Stomach (tissue), 8 donors: ENCODE measurements at regions not wholly inside any gene's neighbourhood (a gene's known extent, or its start where the extent isn't known, plus 50 kb on each side); places are given as distances from the start of the nearest gene placed in this dataset.

Experiments used
- DNase-seq, 2 donors: peaks; one replicate each; pipeline versions ENCODE4 v3.0.0 to v3.0.0-alpha.2; 2013 to 2019
- H3K27ac ChIP-seq, 5 donors: fragments of 200-600 bp in 4 of 5; sonication (generic) in 4 of 5; one replicate each; pipeline ENCODE4 v1.5.1; 2013 to 2019; ENCODE audit warnings: mild to moderate bottlenecking in 1 of 5, moderate library complexity in 1 of 5
- H3K27me3 ChIP-seq, 3 donors: fragments of 200-600 bp; sonication (generic); one replicate each; pipeline ENCODE4 v1.5.1; 2017 to 2019; ENCODE audit warnings: mixed run types in 1 of 3
- H3K36me3 ChIP-seq, 4 donors: fragments of 200-600 bp; sonication (generic); 1 replicate in 3 of 4; 2 replicates in 1 of 4; pipeline ENCODE4 v1.5.1; 2016 to 2019
- H3K4me1 ChIP-seq, 4 donors: fragments of 200-600 bp; sonication (generic); one replicate each; pipeline ENCODE4 v1.5.1; 2016 to 2019
- H3K4me3 ChIP-seq, 4 donors: fragments of 200-600 bp; sonication (generic) in 3 of 4; one replicate each; pipeline ENCODE4 v1.5.1; 2016 to 2019; ENCODE audit warnings: mild to moderate bottlenecking in 1 of 4
- H3K9me3 ChIP-seq, 4 donors: fragments of 200-600 bp; sonication (generic); one replicate each; pipeline ENCODE4 v1.5.1; 2016 to 2019
- EP300 ChIP-seq: sonication (generic); formaldehyde crosslinking; IDR thresholded peaks from one replicate; pipeline ENCODE4 v1.6.1; 2017; ENCODE audit warnings: antibody characterized with exemption
- POLR2A ChIP-seq, 4 donors: fragments of 450-650 bp; IDR thresholded peaks; one replicate each; pipeline ENCODE4 v1.6.1; 2016; ENCODE audit warnings: antibody characterized with exemption in 4 of 4, control low read depth in 2 of 4, mild to moderate bottlenecking in 1 of 4, moderate library complexity in 1 of 4
- POLR2AphosphoS5 ChIP-seq, 3 donors: sonication (generic); formaldehyde crosslinking; IDR thresholded peaks; one replicate each; pipeline ENCODE4 v1.6.1; 2016; ENCODE audit warnings: antibody characterized with exemption in 3 of 3
- WGBS, 5 donors: extraction: QIAGEN DNeasy Blood & Tissue Kit in 3 of 5; methylation state at CpG; one replicate each; pipeline versions ENCODE4 v1.1.5 to v1.1.7; 2013 to 2018; 5-methylcytosine and 5-hydroxymethylcytosine counted together
- intact Hi-C: fragments of 100-400 bp; cut with DNase I; formaldehyde crosslinking; loops from one replicate; pipeline ENCODE4 v1.15.1; 2023; ENCODE audit warnings: low total_unique reads
- TF ChIP-seq, protein P1 (sequence below), 7 experiments: fragments of 450-650 bp in 4 of 7; fragments of 200-600 bp in 3 of 7; sonication (generic) in 3 of 7; IDR thresholded peaks; one replicate each; pipeline ENCODE4 v1.5.1; 2016 to 2019; ENCODE audit warnings: antibody characterized with exemption in 7 of 7, control low read depth in 2 of 7, mild to moderate bottlenecking in 1 of 7
- donor health status: healthy with polysubstance abuse.
- donor health status: Bipolar disorder and iron deficiency.
- donor health status: healthy.

DNA sequence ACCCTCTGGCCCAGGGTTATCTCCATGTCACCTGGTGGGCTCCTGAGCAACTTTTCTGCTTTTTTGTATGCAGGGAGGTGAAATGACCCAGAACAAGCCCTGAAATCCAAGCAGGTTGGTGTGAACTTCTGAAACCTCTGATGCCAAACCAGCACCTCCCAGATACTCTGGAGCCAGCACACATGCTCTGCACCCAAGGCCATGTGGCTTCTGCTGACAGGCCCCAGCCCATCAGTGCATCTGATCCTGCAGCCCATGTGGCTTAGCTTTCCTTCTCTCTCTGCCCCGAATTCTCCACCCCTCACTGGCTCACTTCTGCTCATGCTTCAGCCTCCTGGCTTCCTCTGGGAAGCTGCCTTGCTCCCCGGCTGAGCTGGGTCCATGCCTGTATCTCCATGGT is 59.3 kb upstream of the RPS6KA2 start:
- Histone ChIP-seq H3K36me3 (no peaks in the 10 kb centered on the region), H3K27me3 (no peaks in the 10 kb centered on the region), H3K9me3 (no peaks in the 10 kb centered on the region), H3K4me1 (peaks cover 0 to 27% (median 8%) of the 10 kb centered on the region in 4 donors), H3K27ac (no peak overlapping the region), H3K4me3 (no peak overlapping the region)
- 79 to 100% (median 80%) methylated on average over 2 of the region's 2 CpGs for WGBS, 5 donors
- intact Hi-C loops, result no loop called here
- TF ChIP-seq POLR2AphosphoS5 (IDR thresholded peaks at IDR 0.05) (no peak), POLR2A (IDR thresholded peaks at IDR 0.05) (no peak), EP300 (no peak)
- TF ChIP-seq, protein P1, sequence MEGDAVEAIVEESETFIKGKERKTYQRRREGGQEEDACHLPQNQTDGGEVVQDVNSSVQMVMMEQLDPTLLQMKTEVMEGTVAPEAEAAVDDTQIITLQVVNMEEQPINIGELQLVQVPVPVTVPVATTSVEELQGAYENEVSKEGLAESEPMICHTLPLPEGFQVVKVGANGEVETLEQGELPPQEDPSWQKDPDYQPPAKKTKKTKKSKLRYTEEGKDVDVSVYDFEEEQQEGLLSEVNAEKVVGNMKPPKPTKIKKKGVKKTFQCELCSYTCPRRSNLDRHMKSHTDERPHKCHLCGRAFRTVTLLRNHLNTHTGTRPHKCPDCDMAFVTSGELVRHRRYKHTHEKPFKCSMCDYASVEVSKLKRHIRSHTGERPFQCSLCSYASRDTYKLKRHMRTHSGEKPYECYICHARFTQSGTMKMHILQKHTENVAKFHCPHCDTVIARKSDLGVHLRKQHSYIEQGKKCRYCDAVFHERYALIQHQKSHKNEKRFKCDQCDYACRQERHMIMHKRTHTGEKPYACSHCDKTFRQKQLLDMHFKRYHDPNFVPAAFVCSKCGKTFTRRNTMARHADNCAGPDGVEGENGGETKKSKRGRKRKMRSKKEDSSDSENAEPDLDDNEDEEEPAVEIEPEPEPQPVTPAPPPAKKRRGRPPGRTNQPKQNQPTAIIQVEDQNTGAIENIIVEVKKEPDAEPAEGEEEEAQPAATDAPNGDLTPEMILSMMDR (IDR thresholded peaks at IDR 0.05), result no peak
- DNase-seq, result no peak

DNA sequence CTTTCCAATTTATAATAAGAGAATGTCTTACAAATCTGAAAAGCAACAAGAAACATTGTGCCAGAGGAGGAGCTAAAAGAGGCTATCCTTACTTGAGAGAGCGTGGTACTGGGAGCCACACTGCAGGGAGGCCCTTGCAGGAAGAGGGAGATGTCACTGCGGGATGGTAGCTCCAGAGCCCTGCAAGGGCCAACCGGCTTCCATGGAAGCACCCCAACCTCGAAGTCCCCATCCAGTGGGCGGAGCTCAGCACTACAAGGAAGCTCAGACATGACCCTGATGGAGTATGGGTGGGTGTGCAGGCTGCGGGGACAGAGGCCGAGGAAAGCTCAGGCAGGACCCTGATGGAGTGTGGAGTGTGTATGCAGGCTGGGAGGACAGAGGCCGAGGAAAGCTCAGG is 57.8 kb upstream of the RPS6KA2 start:
- H3K4me3 ChIP-seq, result no peak overlapping the region
- H3K27me3 ChIP-seq, result no peaks in the 10 kb centered on the region
- H3K4me1 ChIP-seq, result peaks cover 0 to 24% (median 4%) of the 10 kb centered on the region in 4 donors
- H3K9me3 ChIP-seq, result no peaks in the 10 kb centered on the region
- no peak overlapping the region for H3K27ac ChIP-seq
- 81 to 85% (median 83%) methylated on average over 8 of the region's 8 CpGs for WGBS, 5 donors
- TF ChIP-seq, protein P1 (IDR thresholded peaks at IDR 0.05), result no peak
- intact Hi-C loops, result no loop called here
- H3K36me3 ChIP-seq, result no peaks in the 10 kb centered on the region
- DNase-seq, result no peak

DNA sequence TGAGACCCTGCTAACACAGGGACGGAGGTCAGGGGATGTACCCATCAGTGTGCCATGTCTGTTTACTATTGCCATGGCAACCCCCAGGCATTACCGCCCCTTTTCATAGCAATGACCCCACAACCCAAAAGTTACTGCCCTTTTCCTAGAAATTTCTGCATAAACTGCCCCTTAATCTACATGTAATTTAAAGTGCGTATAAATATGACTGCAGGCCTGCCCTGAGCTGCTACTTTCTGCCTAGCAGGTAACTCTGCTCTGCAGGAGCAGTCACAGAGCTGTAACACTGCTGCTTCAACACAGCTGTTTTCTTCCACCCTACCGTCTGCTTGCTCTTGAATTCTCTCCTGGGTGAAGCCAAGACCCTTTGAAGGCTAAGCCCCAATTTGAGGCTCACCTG is 57.1 kb upstream of the RPS6KA2 start:
- intact Hi-C loops, result no loop called here
- Histone ChIP-seq H3K4me3 (no peak overlapping the region), H3K27ac (no peak overlapping the region)

DNA sequence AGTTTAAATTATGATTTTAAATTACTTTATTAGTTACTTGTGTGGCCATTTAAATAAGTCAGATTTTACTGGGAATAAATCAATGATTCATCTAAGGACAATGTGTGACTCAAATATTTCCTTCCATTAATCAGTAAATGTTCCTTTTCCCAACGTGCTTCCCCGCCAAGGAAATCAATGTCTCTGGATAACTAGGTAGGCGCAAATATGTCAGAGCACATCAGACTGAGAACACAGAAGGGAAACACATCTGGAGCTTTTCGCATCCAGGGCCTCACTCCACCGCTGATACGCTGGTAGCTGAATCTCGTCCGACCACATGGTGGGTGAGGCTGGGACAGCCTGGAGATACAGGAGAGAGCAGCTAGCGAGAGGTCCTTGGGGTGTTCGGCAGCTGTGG is 56.4 kb upstream of the RPS6KA2 start:
- H3K27me3 ChIP-seq, result no peaks in the 10 kb centered on the region
- DNase-seq, result no peak
- intact Hi-C loops, result no loop called here
- no peaks in the 10 kb centered on the region for H3K36me3 ChIP-seq
- H3K4me3 ChIP-seq, result no peak overlapping the region
- 71 to 87% (median 84%) methylated on average over 8 to 10 of the region's 10 CpGs for WGBS, 5 donors
- H3K27ac ChIP-seq, result no peak overlapping the region
- TF ChIP-seq POLR2AphosphoS5 (IDR thresholded peaks at IDR 0.05), result no peak
- no peak for TF ChIP-seq POLR2A (IDR thresholded peaks at IDR 0.05)
- TF ChIP-seq, protein P1 (IDR thresholded peaks at IDR 0.05), result no peak
- no peak for TF ChIP-seq EP300
- H3K4me1 ChIP-seq, result peaks cover 0 to 31% (median 4%) of the 10 kb centered on the region in 4 donors
- H3K9me3 ChIP-seq, result no peaks in the 10 kb centered on the region

More for the DNA sequence above, 57.1 kb upstream of the RPS6KA2 start:
- TF ChIP-seq, protein P1 (IDR thresholded peaks at IDR 0.05), result no peak
- TF ChIP-seq POLR2AphosphoS5 (IDR thresholded peaks at IDR 0.05) (no peak), EP300 (no peak), POLR2A (IDR thresholded peaks at IDR 0.05) (no peak)
- Histone ChIP-seq H3K27me3 (no peaks in the 10 kb centered on the region), H3K4me1 (peaks cover 0 to 25% (median 4%) of the 10 kb centered on the region in 4 donors), H3K9me3 (no peaks in the 10 kb centered on the region), H3K36me3 (no peaks in the 10 kb centered on the region)
- 85 to 98% (median 93%) methylated on average over 4 of the region's 4 CpGs for WGBS, 5 donors
- DNase-seq, result no peak
